ENCODE measurements at regions not wholly inside any gene's neighbourhood (a gene's known extent, or its start where the extent isn't known, plus 50 kb on each side); places are given as distances from the start of the nearest gene placed in this dataset.

GRCh38 chr13:56869671-56870070 lies 271.0 kb upstream of the PRR20A start:
- TF ChIP-seq CTCF (IDR thresholded peaks at IDR 0.05): no peak
- TF ChIP-seq POLR2A (IDR thresholded peaks at IDR 0.05): no peak

Data from thyroid gland (tissue), 4 donors.